Right forelimb (tissue), 1 donor: ENCODE measurements at regions not wholly inside any gene's neighbourhood (a gene's known extent, or its start where the extent isn't known, plus 50 kb on each side); places are given as distances from the start of the nearest gene placed in this dataset.

Source experiments
- DNase-seq: peaks from one replicate; pipeline ENCODE4 v3.0.0-alpha.2; 2018

DNA sequence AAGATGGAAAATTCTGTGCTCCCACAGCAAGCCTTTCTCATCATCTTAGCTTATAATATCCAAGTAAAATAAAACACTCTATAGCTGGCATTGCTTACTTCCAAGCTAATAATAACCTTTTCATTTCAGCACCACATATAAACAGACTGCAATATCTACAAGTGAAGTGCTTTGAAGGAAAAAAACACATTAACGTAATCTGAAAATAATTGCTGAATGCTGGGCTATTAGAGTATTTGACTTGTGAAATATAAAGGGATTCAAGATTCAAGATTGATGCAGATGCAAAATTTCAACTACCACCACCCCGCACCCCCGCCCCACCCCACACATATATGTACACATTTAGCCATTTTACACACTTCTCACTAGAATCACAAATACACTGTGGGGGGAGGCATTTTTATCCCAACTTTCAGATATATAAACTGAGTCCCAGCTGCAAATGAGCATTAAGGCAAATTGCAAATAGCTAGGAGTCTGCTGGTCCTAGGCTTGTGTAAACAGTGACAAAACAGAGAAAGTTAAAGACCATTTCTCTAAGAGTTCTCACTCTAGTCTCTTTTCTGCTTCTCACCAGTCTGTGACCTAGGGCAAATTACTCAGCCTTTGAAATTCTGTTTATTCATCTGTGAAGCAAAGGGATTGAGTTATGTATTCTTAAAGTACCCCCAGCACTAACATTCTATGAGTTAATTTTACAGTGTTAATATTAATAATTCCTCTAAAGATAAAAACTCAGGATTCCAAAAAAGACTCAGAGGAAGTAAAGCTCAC is 489.4 kb downstream of the PRELID2 start:
- no peak for DNase-seq

DNA sequence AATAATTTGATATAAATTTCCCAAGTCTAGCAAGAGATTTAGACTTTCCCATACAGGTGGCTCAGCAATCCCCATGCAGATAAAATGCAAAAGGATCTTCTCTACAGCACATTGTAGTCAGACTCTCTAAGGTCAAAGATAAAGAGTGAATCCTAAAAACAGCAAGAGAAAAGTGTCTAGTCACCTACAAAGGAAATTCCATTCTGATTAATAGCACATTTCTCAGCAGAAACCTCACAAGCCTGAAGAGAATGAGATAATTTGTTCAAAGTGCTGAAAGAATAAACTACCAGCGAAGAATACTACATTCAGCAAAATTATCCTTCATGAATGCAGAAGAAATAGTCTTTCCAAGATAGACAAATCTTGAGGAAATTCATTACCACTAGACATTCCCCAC is 493.3 kb downstream of the PRELID2 start:
- DNase-seq, result no peak

GRCh38 chr5:145340099-145340498 is 495.0 kb downstream of the PRELID2 start:
- no peak for DNase-seq

DNA sequence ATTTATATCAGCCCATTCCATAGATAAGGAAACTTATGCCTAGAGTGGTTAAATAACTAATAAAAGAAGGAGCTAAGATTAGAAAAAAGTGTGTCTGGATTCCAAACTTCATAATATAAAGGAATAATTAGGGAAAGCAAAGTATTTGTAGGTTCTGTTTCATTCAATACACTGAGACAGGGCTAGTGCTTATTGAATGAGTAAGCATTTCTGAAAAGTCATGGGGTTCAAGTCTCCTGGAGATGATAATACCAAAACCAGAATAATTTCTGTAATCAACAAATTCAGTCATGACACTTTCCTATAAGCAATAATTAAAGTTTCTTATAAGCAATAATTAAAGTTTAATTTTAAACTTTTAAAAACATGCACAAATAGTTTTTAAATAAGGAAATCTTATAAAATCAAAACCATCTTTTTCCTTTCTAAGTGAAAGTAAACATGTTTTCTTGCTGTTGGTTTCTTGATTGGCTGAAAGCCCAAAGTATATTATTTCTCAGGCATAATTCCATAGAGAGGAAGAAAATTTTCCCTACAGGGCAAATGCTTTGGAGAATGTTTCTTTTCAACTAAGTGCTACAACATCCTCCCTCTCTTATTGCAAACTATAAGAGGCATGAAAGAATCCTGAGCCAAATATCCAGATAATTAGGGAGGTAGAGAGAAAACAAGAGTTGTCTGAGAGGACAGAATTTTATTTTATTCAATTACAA is 510.2 kb downstream of the PRELID2 start:
- DNase-seq, result no peak

GRCh38 chr5:145324101-145324500 is 511.0 kb downstream of the PRELID2 start:
- DNase-seq, result no peak

GRCh38 chr5:145316282-145316681 is 518.9 kb downstream of the PRELID2 start:
- no peak for DNase-seq

- DNase-seq, result no peak
Observed at GRCh38 chr5:145307866-145308382, 527.2 kb downstream of the PRELID2 start.

DNA sequence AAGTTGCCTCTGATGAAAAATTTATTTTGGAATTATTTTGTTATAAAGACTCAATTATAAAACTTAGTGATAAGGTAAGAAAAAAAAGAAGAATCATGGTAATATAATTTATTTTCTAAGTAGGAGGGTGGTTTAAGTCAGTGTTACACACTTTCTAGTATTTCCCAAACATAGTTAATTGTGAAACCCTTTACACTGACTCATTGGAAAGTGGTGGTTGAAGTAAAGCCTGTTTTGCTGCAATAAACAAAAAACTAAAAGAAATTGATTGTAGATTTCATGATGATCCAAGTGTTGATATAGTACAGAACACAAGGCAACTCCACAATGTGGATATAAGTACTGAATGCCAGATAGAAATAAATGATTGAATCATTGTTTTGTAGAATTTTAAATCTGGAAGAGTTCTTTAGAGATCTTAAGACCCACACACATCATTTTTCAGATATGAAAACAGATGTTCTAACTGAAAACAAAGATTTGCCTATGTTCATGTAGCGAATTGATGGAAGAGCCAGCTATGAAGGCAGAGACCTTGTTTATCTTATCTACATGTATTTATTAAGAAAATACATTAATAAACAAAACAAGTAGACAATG is 539.8 kb downstream of the PRELID2 start:
- DNase-seq, result no peak

GRCh38 chr5:145294331-145294730 is 540.8 kb downstream of the PRELID2 start:
- no peak for DNase-seq

DNA sequence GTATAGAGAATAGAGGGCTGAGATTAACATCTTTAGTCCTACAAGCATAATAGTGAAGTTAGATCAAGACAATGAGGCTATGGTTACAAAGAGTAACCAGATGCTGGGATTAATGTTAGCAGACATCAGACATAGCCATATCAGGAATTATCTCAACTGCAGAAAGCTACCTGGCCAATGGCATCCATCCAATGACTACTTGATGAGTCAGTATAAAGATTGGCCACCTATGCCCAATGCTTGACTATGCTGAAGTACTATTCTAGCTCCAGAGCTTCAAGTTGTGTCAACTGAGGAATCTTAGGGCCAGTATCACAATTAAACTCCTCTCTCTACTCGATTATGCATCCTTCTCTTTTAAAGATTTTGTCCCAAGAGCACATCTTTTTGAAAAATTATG is 541.4 kb downstream of the PRELID2 start:
- DNase-seq, result no peak

GRCh38 chr5:145292278-145292677 is 542.9 kb downstream of the PRELID2 start:
- no peak for DNase-seq

- DNase-seq, result no peak
Observed at GRCh38 chr5:145283141-145283810, 551.9 kb downstream of the PRELID2 start.

DNA sequence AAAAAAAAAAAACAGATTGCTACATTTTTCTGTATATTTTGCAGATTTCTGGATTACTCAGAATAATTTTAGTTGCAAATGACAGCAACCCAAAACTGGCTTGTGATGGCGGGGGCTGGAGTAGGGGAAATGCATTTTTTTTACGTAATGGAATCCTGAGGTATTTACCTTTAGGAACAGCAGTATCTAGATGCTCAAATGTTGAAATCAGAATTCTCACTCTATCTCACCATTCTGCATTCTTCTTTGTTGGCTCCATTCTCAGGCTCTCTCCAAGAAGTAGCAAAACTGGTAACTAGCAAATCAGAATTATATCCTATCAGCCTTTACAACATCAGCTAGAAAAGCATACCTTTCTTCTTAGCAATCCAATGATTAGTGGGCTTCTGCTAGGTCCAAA is 554.3 kb downstream of the PRELID2 start:
- no peak for DNase-seq

- no peak for DNase-seq
Observed at GRCh38 chr5:145280214-145280613, 554.9 kb downstream of the PRELID2 start.

- DNase-seq, result no peak
Observed at GRCh38 chr5:145260670-145261069, 574.5 kb downstream of the PRELID2 start.

- DNase-seq, result no peak
Observed at GRCh38 chr5:145247745-145248040, 587.4 kb downstream of the PRELID2 start.

GRCh38 chr5:145246961-145247744 is 588.0 kb downstream of the PRELID2 start:
- no peak for DNase-seq

- no peak for DNase-seq
Observed at GRCh38 chr5:145246379-145246778, 588.8 kb downstream of the PRELID2 start.

DNA sequence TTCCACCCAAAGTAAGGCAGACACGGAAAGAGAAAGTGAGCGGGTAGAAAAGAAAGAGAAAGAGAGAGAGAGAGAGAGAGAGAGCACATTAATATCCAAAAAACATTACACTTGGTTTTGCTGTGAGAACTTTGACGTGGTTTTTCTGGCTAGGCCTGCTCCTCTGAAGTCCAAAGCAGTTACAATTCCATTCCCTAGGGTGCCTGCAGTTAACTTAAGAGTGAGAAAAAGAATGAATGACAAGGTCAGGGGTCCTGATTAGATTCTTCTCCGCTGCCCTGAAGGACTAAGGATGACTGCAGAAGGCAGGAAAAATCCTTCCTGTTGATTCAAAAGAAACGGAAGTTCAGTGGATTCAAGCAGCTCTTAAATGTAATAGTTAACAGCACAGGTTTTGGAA is 589.8 kb downstream of the PRELID2 start:
- DNase-seq, result no peak

DNA sequence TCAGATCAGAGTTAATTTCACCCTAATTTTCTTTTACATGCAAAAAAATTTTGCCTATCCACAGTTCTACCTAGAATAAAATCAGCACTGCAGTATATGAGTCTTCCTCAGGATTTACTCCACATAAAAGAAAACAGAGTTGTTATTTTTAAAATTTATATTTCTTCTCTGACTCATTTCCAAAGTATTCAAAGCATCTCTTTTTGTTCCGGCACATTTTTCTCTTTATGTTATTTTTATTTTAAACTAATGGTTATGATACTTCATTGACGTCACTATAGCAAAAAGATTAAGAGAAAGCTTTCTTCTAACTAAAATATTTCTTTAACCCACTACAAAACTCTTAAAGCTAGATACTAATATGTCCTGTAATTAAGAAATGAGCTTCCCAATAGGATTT is 590.4 kb downstream of the PRELID2 start:
- DNase-seq, result no peak

- no peak for DNase-seq
Observed at GRCh38 chr5:145244251-145244650, 590.9 kb downstream of the PRELID2 start.

- no peak for DNase-seq
Observed at GRCh38 chr5:145243016-145243415, 592.1 kb downstream of the PRELID2 start.

GRCh38 chr5:145242551-145242950 is 592.6 kb downstream of the PRELID2 start:
- no peak for DNase-seq
